WERI-Rb-1 (cell line): ENCODE measurements at regions not wholly inside any gene's neighbourhood (a gene's known extent, or its start where the extent isn't known, plus 50 kb on each side); places are given as distances from the start of the nearest gene placed in this dataset.

Experiments used
- DNase-seq: peaks from one replicate; pipeline ENCODE4 v3.0.0-alpha.2; 2020
- H3K27ac ChIP-seq: fragments of 250-450 bp; sonication (Bioruptor Pico); 2 replicates; pipeline ENCODE4 v1.5.1; 2020; ENCODE audit warnings: mild to moderate bottlenecking, moderate library complexity
- H3K27me3 ChIP-seq: fragments of 250-450 bp; sonication (Bioruptor Pico); 2 replicates; pipeline ENCODE4 v1.5.1; 2021; ENCODE audit warnings: mild to moderate bottlenecking, low read depth, moderate library complexity; ENCODE audit not compliant: insufficient read depth, severe bottlenecking
- H3K36me3 ChIP-seq: fragments of 250-450 bp; sonication (Bioruptor Pico); 2 replicates; pipeline ENCODE4 v1.5.1; 2020; ENCODE audit warnings: mild to moderate bottlenecking, moderate library complexity
- H3K4me3 ChIP-seq: 2 replicates; pipeline ENCODE4 v1.5.1; 2011; ENCODE audit warnings: low read depth, mild to moderate bottlenecking, control low read depth, low read length
- H3K9me3 ChIP-seq: fragments of 250-450 bp; sonication (Bioruptor Pico); 2 replicates; pipeline ENCODE4 v1.5.1; 2021; ENCODE audit warnings: mild to moderate bottlenecking, moderate library complexity; ENCODE audit not compliant: severe bottlenecking
- TF ChIP-seq, protein P1 (sequence below): IDR thresholded peaks from 2 replicates; pipeline ENCODE4 v1.5.1; 2011; ENCODE audit warnings: low read depth, mild to moderate bottlenecking, control low read depth, inconsistent platforms, low read length

- H3K4me3 ChIP-seq = no peak overlapping the region
- DNase-seq = no peak
- peaks cover 29% of the 10 kb centered on the region for H3K27me3 ChIP-seq
- TF ChIP-seq, protein P1, sequence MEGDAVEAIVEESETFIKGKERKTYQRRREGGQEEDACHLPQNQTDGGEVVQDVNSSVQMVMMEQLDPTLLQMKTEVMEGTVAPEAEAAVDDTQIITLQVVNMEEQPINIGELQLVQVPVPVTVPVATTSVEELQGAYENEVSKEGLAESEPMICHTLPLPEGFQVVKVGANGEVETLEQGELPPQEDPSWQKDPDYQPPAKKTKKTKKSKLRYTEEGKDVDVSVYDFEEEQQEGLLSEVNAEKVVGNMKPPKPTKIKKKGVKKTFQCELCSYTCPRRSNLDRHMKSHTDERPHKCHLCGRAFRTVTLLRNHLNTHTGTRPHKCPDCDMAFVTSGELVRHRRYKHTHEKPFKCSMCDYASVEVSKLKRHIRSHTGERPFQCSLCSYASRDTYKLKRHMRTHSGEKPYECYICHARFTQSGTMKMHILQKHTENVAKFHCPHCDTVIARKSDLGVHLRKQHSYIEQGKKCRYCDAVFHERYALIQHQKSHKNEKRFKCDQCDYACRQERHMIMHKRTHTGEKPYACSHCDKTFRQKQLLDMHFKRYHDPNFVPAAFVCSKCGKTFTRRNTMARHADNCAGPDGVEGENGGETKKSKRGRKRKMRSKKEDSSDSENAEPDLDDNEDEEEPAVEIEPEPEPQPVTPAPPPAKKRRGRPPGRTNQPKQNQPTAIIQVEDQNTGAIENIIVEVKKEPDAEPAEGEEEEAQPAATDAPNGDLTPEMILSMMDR = no peak
- no peaks in the 10 kb centered on the region for H3K9me3 ChIP-seq
- no peaks in the 10 kb centered on the region for H3K36me3 ChIP-seq
- H3K27ac ChIP-seq = no peak overlapping the region
Observed at GRCh38 chrX:16042980-16043379, 80.4 kb upstream of the GRPR start.

GRCh38 chrX:16039834-16040233 is 83.5 kb upstream of the GRPR start:
- no peak for DNase-seq
- no peaks in the 10 kb centered on the region for H3K9me3 ChIP-seq
- H3K27ac ChIP-seq = no peak overlapping the region
- H3K36me3 ChIP-seq = no peaks in the 10 kb centered on the region
- TF ChIP-seq, protein P1 = no peak
- H3K27me3 ChIP-seq = peaks cover 36% of the 10 kb centered on the region
- H3K4me3 ChIP-seq = no peak overlapping the region

GRCh38 chrX:16039363-16039762 is 84.0 kb upstream of the GRPR start:
- Histone ChIP-seq H3K27ac (no peak overlapping the region), H3K27me3 (peaks cover 36% of the 10 kb centered on the region), H3K36me3 (no peaks in the 10 kb centered on the region), H3K4me3 (no peak overlapping the region), H3K9me3 (no peaks in the 10 kb centered on the region)
- no peak for DNase-seq
- TF ChIP-seq, protein P1 = no peak

DNA sequence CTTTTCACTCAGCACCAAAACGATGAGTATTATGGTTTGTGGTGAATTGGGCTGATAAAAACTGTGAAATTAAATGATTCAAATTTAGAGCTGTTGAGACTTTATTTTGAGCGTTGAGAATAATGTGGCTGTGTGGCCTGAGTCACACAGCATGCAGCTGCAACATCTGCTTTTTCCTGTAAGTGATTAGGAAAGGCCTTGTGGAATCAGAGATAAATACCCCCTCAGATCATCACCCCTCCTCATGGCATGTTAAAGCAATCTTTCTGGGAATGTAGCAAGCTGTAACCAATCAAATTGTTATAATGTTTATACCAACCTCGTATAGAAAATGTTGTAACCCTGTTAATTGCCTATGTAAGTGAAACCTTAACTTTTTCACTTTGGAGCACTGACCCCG is 90.0 kb upstream of the GRPR start:
- DNase-seq = no peak
- TF ChIP-seq, protein P1 = no peak

DNA sequence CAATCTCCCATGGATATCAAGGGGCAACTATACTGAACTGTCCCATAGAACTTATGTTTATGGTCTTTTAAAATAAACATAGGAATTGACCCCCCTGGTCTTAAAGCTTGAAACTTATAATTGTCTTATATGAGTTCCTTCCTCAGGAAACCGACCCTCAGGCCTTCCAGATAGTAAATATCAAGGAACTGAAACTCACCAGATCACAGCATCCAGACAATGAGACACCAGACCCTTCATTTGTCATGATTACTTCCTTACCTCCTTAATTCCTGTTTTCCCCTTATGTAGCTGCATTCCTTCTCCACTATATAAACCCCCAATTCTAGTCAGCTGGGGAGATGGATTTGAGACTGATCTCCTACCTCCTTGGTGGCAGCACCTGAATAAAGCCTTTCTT is 94.8 kb upstream of the GRPR start:
- no peak overlapping the region for H3K27ac ChIP-seq
- no peaks in the 10 kb centered on the region for H3K36me3 ChIP-seq
- H3K4me3 ChIP-seq = no peak overlapping the region
- H3K9me3 ChIP-seq = no peaks in the 10 kb centered on the region
- peaks cover 29% of the 10 kb centered on the region for H3K27me3 ChIP-seq
- DNase-seq = no peak
- TF ChIP-seq, protein P1 = no peak

More for the DNA sequence above, 90.0 kb upstream of the GRPR start:
- peaks cover 20% of the 10 kb centered on the region for H3K27me3 ChIP-seq
- H3K4me3 ChIP-seq = no peak overlapping the region
- no peak overlapping the region for H3K27ac ChIP-seq
- no peaks in the 10 kb centered on the region for H3K36me3 ChIP-seq
- no peaks in the 10 kb centered on the region for H3K9me3 ChIP-seq
